Adrenal gland (tissue), 5 donors: ENCODE measurements at regions not wholly inside any gene's neighbourhood (a gene's known extent, or its start where the extent isn't known, plus 50 kb on each side); places are given as distances from the start of the nearest gene placed in this dataset.

Experiments used
- POLR2A ChIP-seq, 2 donors: fragments of 450-650 bp; IDR thresholded peaks; one replicate each; pipeline ENCODE4 v1.6.1; 2017; ENCODE audit warnings: antibody characterized with exemption in 2 of 2, mild to moderate bottlenecking in 2 of 2, moderate library complexity in 1 of 2
- TF ChIP-seq, protein P1 (sequence below), 6 experiments: fragments of 450-650 bp in 4 of 6; fragments of 200-600 bp in 2 of 6; sonication (generic) in 1 of 6; IDR thresholded peaks; 1 replicate in 5 of 6; 2 replicates in 1 of 6; pipeline versions ENCODE4 v1.5.1 to v1.8.0; 2016 to 2021; ENCODE audit warnings: antibody characterized with exemption in 6 of 6, mild to moderate bottlenecking in 2 of 6, moderate library complexity in 1 of 6
- donor health status: DM: no; HTN: no; CAD: no.

DNA sequence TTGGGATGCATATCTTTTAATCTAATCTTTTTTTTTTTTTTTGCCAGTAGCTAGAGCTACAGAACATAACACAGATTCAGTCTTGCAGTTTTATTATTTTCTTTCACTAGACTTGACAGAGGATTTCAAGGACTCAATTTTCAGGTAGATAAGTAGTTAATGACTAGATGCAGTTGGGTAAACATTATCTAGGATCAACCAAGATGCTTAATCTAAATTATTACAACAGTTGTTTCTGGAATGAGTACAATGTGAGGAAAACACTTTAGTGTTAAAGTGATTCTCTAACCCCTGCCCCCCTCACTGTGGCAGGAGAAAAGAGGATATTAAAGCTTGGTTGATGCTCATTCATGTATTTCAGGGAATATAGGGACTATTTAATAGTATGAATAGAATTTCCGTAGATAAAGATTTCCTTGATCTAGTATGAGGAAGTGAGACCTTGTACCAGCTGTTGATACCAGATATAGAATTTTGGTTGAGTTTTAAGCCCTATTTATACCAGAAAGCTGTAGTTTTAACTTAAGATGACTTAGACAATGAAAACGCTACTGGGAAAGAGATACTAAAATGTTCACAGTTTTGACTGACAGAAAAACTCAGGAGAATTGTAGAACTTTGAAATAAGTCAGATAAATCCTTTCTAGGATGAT lies 389.0 kb upstream of the C2CD4B start:
- TF ChIP-seq, protein P1, sequence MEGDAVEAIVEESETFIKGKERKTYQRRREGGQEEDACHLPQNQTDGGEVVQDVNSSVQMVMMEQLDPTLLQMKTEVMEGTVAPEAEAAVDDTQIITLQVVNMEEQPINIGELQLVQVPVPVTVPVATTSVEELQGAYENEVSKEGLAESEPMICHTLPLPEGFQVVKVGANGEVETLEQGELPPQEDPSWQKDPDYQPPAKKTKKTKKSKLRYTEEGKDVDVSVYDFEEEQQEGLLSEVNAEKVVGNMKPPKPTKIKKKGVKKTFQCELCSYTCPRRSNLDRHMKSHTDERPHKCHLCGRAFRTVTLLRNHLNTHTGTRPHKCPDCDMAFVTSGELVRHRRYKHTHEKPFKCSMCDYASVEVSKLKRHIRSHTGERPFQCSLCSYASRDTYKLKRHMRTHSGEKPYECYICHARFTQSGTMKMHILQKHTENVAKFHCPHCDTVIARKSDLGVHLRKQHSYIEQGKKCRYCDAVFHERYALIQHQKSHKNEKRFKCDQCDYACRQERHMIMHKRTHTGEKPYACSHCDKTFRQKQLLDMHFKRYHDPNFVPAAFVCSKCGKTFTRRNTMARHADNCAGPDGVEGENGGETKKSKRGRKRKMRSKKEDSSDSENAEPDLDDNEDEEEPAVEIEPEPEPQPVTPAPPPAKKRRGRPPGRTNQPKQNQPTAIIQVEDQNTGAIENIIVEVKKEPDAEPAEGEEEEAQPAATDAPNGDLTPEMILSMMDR (IDR thresholded peaks at IDR 0.05), result no peak
- TF ChIP-seq POLR2A (IDR thresholded peaks at IDR 0.05), result no peak
